C4-2B (cell line): ENCODE measurements at regions not wholly inside any gene's neighbourhood (a gene's known extent, or its start where the extent isn't known, plus 50 kb on each side); places are given as distances from the start of the nearest gene placed in this dataset.
"Not testable (repeated sequence)": the region's sequence is repeated elsewhere in the genome, so short reads cannot be mapped to it uniquely, and the experiment has no call there.

Source experiments
- H3K27ac ChIP-seq: fragments of 450-650 bp; 2 replicates; pipeline ENCODE4 v1.5.1; 2017
- ZFX ChIP-seq: fragments of 450-650 bp; IDR thresholded peaks from 2 replicates; pipeline ENCODE4 v1.6.1; 2017
- TF ChIP-seq, protein P1 (sequence below): fragments of 450-650 bp; conservative IDR thresholded peaks from 2 replicates; pipeline ENCODE4 v1.5.1; 2017; ENCODE audit warnings: mild to moderate bottlenecking

DNA sequence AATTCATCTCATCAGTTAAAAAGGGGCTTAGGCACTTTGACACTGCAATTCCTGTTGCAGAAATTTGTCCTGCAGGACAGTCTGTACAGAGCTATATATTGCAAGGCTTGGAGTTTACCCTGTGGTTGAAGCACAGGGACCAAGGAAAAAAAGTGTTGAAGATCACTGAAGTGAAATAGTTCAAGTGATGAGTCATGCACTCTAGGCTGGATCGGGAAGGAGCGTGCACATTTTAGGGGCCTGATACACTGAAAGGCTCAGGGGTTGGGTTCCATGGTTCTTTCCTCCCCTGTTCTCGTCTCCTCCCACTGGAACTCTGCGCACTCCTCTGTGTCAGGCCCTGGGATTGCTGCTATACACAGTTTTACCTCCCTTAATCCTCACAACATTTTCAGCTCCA, 104.9 kb upstream of the ARMCX2 start:
- TF ChIP-seq, protein P1, sequence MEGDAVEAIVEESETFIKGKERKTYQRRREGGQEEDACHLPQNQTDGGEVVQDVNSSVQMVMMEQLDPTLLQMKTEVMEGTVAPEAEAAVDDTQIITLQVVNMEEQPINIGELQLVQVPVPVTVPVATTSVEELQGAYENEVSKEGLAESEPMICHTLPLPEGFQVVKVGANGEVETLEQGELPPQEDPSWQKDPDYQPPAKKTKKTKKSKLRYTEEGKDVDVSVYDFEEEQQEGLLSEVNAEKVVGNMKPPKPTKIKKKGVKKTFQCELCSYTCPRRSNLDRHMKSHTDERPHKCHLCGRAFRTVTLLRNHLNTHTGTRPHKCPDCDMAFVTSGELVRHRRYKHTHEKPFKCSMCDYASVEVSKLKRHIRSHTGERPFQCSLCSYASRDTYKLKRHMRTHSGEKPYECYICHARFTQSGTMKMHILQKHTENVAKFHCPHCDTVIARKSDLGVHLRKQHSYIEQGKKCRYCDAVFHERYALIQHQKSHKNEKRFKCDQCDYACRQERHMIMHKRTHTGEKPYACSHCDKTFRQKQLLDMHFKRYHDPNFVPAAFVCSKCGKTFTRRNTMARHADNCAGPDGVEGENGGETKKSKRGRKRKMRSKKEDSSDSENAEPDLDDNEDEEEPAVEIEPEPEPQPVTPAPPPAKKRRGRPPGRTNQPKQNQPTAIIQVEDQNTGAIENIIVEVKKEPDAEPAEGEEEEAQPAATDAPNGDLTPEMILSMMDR: no peak
- TF ChIP-seq ZFX: no peak
- no peak overlapping the region for H3K27ac ChIP-seq

DNA sequence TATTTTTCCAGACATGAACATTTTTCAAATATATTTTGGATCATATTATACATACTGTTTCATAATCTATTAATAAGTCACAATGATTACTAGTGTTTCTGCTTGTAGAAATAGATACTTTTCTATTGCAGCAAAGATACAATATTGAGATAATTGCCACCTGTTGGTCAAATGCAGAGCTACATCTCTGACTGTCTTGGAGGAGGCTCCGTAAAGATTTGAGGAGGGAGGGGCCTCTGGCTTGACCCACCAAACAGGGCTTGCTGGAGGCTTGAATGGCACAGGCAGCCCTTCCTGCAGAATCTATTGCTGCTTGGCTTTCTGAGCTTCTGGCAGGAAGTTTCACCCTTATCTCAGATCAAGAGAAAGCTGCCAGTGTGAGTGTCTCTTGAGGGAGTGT, 99.3 kb upstream of the ARMCX2 start:
- H3K27ac ChIP-seq: no peak overlapping the region
- no peak for TF ChIP-seq ZFX
- TF ChIP-seq, protein P1: peak; percentile 55

DNA sequence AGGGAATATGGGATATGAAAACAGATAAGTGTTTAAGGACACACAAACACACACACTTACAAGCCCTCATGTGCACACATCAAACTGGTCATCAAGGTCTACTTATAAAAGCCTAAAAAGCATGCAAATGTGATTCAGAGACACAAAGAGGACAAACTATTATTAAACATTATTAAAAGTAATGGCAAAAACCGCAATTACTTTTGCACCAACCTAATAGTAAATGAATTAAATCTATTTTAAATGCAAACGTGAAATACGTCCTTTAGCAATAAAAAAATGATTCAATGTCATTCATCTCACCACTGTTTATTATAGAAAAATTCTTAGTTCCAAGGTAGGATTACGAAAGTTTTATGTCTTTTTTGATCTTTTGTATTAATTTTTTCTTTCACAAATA, 91.1 kb upstream of the ARMCX2 start:
- no peak for TF ChIP-seq ZFX
- TF ChIP-seq, protein P1: no peak
- no peak overlapping the region for H3K27ac ChIP-seq

DNA sequence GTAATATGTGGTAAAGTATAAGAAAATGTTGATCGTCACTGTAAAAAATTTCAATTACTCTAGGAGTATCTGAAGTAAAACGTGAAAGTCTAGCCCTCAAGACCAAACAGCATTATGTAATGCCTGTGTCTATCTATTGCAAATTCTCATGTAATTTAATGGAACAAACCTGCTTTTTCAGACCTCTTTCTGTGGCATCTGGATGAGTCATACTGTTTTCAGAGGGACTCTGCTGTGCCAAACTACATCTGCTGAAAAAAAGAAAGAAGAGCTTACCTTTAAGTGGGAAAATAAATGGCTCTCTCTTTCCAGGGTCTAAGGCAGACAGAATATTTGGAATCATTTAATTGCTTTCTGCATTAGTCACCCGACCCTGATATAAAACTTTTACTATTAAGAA, 89.8 kb upstream of the ARMCX2 start:
- no peak overlapping the region for H3K27ac ChIP-seq
- TF ChIP-seq ZFX: no peak

DNA sequence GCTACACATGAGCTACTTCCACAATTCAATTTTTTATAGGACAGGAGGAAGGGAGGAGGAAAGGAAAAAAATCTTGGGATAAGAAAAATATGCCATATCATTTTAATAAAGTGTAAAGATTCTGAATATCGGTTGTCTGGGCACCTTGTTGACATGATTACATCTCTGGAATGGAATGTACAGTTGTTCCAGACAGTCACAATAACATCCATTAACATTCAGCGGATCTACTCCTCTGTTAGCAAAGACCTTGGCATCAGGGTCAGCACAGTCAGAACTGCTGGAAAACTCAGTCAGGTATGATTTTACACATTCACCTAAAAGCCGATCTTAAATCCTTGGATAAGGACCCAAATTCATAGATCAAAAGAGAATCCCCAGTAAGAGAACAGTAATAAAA, 85.4 kb upstream of the ARMCX2 start:
- no peak for TF ChIP-seq ZFX
- TF ChIP-seq, protein P1: no peak
- H3K27ac ChIP-seq: no peak overlapping the region

DNA sequence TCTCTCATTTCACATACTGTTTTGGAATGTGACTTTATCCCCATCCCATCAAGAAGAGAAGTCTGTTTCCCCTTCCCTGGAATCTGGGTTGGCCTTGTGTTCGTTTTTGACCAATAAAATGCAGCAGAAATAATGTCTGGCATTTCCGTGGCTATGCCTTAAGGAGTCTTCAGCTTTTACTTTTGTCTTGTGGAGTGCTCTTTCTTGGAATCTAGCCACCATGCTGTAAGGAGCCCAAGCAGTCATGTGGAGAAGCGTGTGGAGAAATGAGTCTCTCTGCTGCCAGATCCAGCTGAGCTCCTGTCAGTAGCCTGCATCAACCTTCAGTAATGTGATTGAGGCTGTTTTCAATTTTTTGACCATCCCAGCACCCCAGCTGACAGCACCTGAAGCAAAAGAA, 84.4 kb upstream of the ARMCX2 start:
- TF ChIP-seq, protein P1: no peak
- TF ChIP-seq ZFX: no peak
- H3K27ac ChIP-seq: no peak overlapping the region

DNA sequence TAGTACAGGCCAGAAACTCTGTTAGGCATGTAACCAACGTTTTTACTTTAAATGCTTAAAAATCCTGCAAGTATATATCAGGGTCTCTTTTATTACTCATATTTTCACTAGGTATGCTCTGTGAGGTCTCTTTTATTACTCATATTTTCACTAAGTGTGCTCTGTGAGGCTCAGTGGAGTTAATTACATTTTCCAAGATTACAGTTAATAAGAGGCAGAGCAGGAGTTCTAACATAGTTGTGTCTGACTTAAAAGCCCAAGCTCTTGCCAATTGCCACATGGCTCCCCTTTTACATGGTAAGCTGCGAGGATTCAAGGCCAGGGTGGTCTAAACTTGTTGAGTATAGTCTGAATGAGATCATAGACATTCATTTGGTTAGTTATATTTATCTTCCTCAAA, 81.0 kb upstream of the ARMCX2 start:
- no peak overlapping the region for H3K27ac ChIP-seq
- TF ChIP-seq, protein P1: no peak
- TF ChIP-seq ZFX: no peak

DNA sequence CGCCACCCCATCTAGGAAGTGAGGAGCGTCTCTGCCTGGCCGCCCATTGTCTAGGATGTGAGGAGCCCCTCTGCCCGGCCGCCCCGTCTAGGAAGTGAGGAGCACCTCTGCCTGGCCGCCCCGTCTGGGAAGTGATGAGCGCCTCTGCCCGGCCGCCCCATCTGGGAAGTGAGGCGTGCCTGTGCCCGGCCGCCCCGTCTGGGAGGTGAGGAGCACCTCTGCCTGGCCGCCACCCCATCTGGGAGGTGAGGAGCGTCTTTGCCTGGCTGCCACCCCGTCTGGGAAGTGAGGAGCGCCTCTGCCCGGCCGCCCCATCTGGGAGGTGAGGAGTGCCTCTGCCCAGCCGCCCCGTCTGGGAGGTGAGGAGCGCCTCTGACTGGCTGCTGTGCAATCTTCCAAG, 79.2 kb upstream of the ARMCX2 start:
- H3K27ac ChIP-seq: not testable (repeated sequence)

DNA sequence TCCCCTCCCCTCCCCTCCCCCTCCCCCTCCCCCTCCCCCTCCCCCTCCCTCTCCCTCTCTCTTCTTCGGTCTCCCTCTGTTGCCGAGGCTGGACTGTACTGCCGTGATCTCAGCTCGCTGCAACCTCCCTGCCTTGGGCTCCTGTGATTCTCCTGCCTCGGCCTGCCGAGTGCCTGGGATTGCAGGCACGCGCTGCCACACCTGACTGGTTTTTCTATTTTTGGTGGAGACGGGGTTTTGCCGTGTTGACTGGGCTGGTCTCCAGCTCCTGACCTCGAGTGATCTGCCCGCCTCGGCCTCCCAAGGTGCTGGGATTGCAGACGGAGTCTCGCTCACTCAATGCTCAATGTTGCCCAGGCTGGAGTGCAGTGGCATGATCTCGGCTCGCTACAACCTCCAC, 78.8 kb upstream of the ARMCX2 start:
- H3K27ac ChIP-seq: not testable (repeated sequence)
